ENCODE measurements at regions not wholly inside any gene's neighbourhood (a gene's known extent, or its start where the extent isn't known, plus 50 kb on each side); places are given as distances from the start of the nearest gene placed in this dataset.
A peak's percentile ranks its signal among the peaks of the same experiment; 100 is the strongest.

- no peak for DNase-seq
- no CpG with 5 or more reads among the region's 3 CpGs for WGBS (ENCODE audit: insufficient coverage)
These were observed 496.2 kb upstream of the NRXN1 start for GRCh38 chr2:51528156-51528555.

GRCh38 chr2:51526766-51527165 lies 494.8 kb upstream of the NRXN1 start:
- Histone ChIP-seq H3K9me3 (ENCODE audit: control extremely low read depth in 1 of 5, control insufficient read depth in 4 of 5, insufficient read depth in 2 of 5, low read depth in 1 of 5, low read length in 4 of 5) (no peaks in the 10 kb centered on the region), H3K27ac (ENCODE audit: insufficient read depth in 1 of 2, low read depth in 1 of 2, low read length in 2 of 2, poor library complexity in 1 of 2, severe bottlenecking in 2 of 2) (no peak overlapping the region), H3K27me3 (replicated peaks in 2 of 5; ENCODE audit: control insufficient read depth in 4 of 5, insufficient read depth in 5 of 5, low read length in 4 of 5) (no peaks in the 10 kb centered on the region), H3K4me1 (ENCODE audit: control extremely low read depth in 1 of 4, control insufficient read depth in 4 of 4, insufficient read depth in 4 of 4, low read length in 3 of 4) (no peaks in the 10 kb centered on the region), H3K36me3 (ENCODE audit: control insufficient read depth in 4 of 4, insufficient read depth in 4 of 4, low read length in 3 of 4) (no peaks in the 10 kb centered on the region), H3K4me3 (ENCODE audit: control insufficient read depth in 1 of 7, extremely low read depth in 1 of 7, insufficient read depth in 4 of 7, low read depth in 2 of 7, low read length in 6 of 7) (no peak overlapping the region)
- 100% methylated on average over 1 of the region's 2 CpGs for WGBS (ENCODE audit: insufficient coverage)
- DNase-seq, result no peak
- ChIA-PET CTCF (no interaction called here), POLR2A (no interaction called here)

More at GRCh38 chr2:51528156-51528555, 496.2 kb upstream of the NRXN1 start:
- ChIA-PET POLR2A (no interaction called here), CTCF (no interaction called here)
- H3K27me3 ChIP-seq (replicated peaks in 2 of 5; ENCODE audit: control insufficient read depth in 4 of 5, insufficient read depth in 5 of 5, low read length in 4 of 5), result no peaks in the 10 kb centered on the region
- no peaks in the 10 kb centered on the region for H3K4me1 ChIP-seq (ENCODE audit: control extremely low read depth in 1 of 4, control insufficient read depth in 4 of 4, insufficient read depth in 4 of 4, low read length in 3 of 4)
- no peaks in the 10 kb centered on the region for H3K9me3 ChIP-seq (ENCODE audit: control extremely low read depth in 1 of 5, control insufficient read depth in 4 of 5, insufficient read depth in 2 of 5, low read depth in 1 of 5, low read length in 4 of 5)
- H3K27ac ChIP-seq (ENCODE audit: insufficient read depth in 1 of 2, low read depth in 1 of 2, low read length in 2 of 2, poor library complexity in 1 of 2, severe bottlenecking in 2 of 2), result no peak overlapping the region
- H3K4me3 ChIP-seq (ENCODE audit: control insufficient read depth in 1 of 7, extremely low read depth in 1 of 7, insufficient read depth in 4 of 7, low read depth in 2 of 7, low read length in 6 of 7), result no peak overlapping the region
- H3K36me3 ChIP-seq (ENCODE audit: control insufficient read depth in 4 of 4, insufficient read depth in 4 of 4, low read length in 3 of 4), result no peaks in the 10 kb centered on the region

- Histone ChIP-seq H3K4me3 (ENCODE audit: control insufficient read depth in 1 of 7, extremely low read depth in 1 of 7, insufficient read depth in 4 of 7, low read depth in 2 of 7, low read length in 6 of 7) (no peak overlapping the region), H3K36me3 (ENCODE audit: control insufficient read depth in 4 of 4, insufficient read depth in 4 of 4, low read length in 3 of 4) (no peaks in the 10 kb centered on the region), H3K27me3 (replicated peaks in 2 of 5; ENCODE audit: control insufficient read depth in 4 of 5, insufficient read depth in 5 of 5, low read length in 4 of 5) (no peaks in the 10 kb centered on the region), H3K27ac (ENCODE audit: insufficient read depth in 1 of 2, low read depth in 1 of 2, low read length in 2 of 2, poor library complexity in 1 of 2, severe bottlenecking in 2 of 2) (no peak overlapping the region), H3K9me3 (ENCODE audit: control extremely low read depth in 1 of 5, control insufficient read depth in 4 of 5, insufficient read depth in 2 of 5, low read depth in 1 of 5, low read length in 4 of 5) (no peaks in the 10 kb centered on the region), H3K4me1 (ENCODE audit: control extremely low read depth in 1 of 4, control insufficient read depth in 4 of 4, insufficient read depth in 4 of 4, low read length in 3 of 4) (no peaks in the 10 kb centered on the region)
- no CpG with 5 or more reads among the region's 2 CpGs for WGBS (ENCODE audit: insufficient coverage)
- POLR2A ChIA-PET, result no interaction called here
- no peak for DNase-seq
- CTCF ChIA-PET, result interaction anchor here (1.2 kb wide), 1 partner anchor 572 kb away, joined by 3 read pairs; no protein-coding TSS in a partner anchor
These were observed 484.7 kb upstream of the NRXN1 start for GRCh38 chr2:51516667-51517066.

GRCh38 chr2:51511002-51511401 lies 479.1 kb upstream of the NRXN1 start:
- Histone ChIP-seq H3K9me3 (ENCODE audit: control extremely low read depth in 1 of 5, control insufficient read depth in 4 of 5, insufficient read depth in 2 of 5, low read depth in 1 of 5, low read length in 4 of 5) (no peaks in the 10 kb centered on the region), H3K27ac (ENCODE audit: insufficient read depth in 1 of 2, low read depth in 1 of 2, low read length in 2 of 2, poor library complexity in 1 of 2, severe bottlenecking in 2 of 2) (no peak overlapping the region), H3K36me3 (ENCODE audit: control insufficient read depth in 4 of 4, insufficient read depth in 4 of 4, low read length in 3 of 4) (no peaks in the 10 kb centered on the region), H3K27me3 (replicated peaks in 2 of 5; ENCODE audit: control insufficient read depth in 4 of 5, insufficient read depth in 5 of 5, low read length in 4 of 5) (no peaks in the 10 kb centered on the region), H3K4me3 (ENCODE audit: control insufficient read depth in 1 of 7, extremely low read depth in 1 of 7, insufficient read depth in 4 of 7, low read depth in 2 of 7, low read length in 6 of 7) (no peak overlapping the region), H3K4me1 (ENCODE audit: control extremely low read depth in 1 of 4, control insufficient read depth in 4 of 4, insufficient read depth in 4 of 4, low read length in 3 of 4) (no peaks in the 10 kb centered on the region)
- POLR2A ChIA-PET, result no interaction called here
- CTCF ChIA-PET, result no interaction called here
- WGBS (ENCODE audit: insufficient coverage), result 94% methylated on average over 4 of the region's 4 CpGs
- no peak for DNase-seq

- H3K36me3 ChIP-seq (ENCODE audit: control insufficient read depth in 4 of 4, insufficient read depth in 4 of 4, low read length in 3 of 4), result no peaks in the 10 kb centered on the region
- 3% methylated on average over 2 of the region's 3 CpGs for WGBS (ENCODE audit: insufficient coverage)
- H3K27ac ChIP-seq (ENCODE audit: insufficient read depth in 1 of 2, low read depth in 1 of 2, low read length in 2 of 2, poor library complexity in 1 of 2, severe bottlenecking in 2 of 2), result no peak overlapping the region
- H3K27me3 ChIP-seq (replicated peaks in 2 of 5; ENCODE audit: control insufficient read depth in 4 of 5, insufficient read depth in 5 of 5, low read length in 4 of 5), result no peaks in the 10 kb centered on the region
- DNase-seq, result no peak
- CTCF ChIA-PET, result no interaction called here
- H3K4me3 ChIP-seq (ENCODE audit: control insufficient read depth in 1 of 7, extremely low read depth in 1 of 7, insufficient read depth in 4 of 7, low read depth in 2 of 7, low read length in 6 of 7), result no peak overlapping the region
- POLR2A ChIA-PET, result no interaction called here
- H3K4me1 ChIP-seq (ENCODE audit: control extremely low read depth in 1 of 4, control insufficient read depth in 4 of 4, insufficient read depth in 4 of 4, low read length in 3 of 4), result no peaks in the 10 kb centered on the region
- peaks cover 0 to 2% (median 0%) of the 10 kb centered on the region in 5 experiments for H3K9me3 ChIP-seq (ENCODE audit: control extremely low read depth in 1 of 5, control insufficient read depth in 4 of 5, insufficient read depth in 2 of 5, low read depth in 1 of 5, low read length in 4 of 5)
These were observed 478.4 kb upstream of the NRXN1 start for GRCh38 chr2:51510303-51510702.

GRCh38 chr2:51505533-51505932 lies 473.6 kb upstream of the NRXN1 start:
- H3K27me3 ChIP-seq (replicated peaks in 2 of 5; ENCODE audit: control insufficient read depth in 4 of 5, insufficient read depth in 5 of 5, low read length in 4 of 5), result no peaks in the 10 kb centered on the region
- POLR2A ChIA-PET, result no interaction called here
- H3K4me3 ChIP-seq (ENCODE audit: control insufficient read depth in 1 of 7, extremely low read depth in 1 of 7, insufficient read depth in 4 of 7, low read depth in 2 of 7, low read length in 6 of 7), result no peak overlapping the region
- no peaks in the 10 kb centered on the region for H3K4me1 ChIP-seq (ENCODE audit: control extremely low read depth in 1 of 4, control insufficient read depth in 4 of 4, insufficient read depth in 4 of 4, low read length in 3 of 4)
- peaks cover 0 to 2% (median 0%) of the 10 kb centered on the region in 5 experiments for H3K9me3 ChIP-seq (ENCODE audit: control extremely low read depth in 1 of 5, control insufficient read depth in 4 of 5, insufficient read depth in 2 of 5, low read depth in 1 of 5, low read length in 4 of 5)
- H3K36me3 ChIP-seq (ENCODE audit: control insufficient read depth in 4 of 4, insufficient read depth in 4 of 4, low read length in 3 of 4), result no peaks in the 10 kb centered on the region
- CTCF ChIA-PET, result no interaction called here
- 93% methylated on average over 4 of the region's 4 CpGs for WGBS (ENCODE audit: insufficient coverage)
- H3K27ac ChIP-seq (ENCODE audit: insufficient read depth in 1 of 2, low read depth in 1 of 2, low read length in 2 of 2, poor library complexity in 1 of 2, severe bottlenecking in 2 of 2), result no peak overlapping the region
- DNase-seq, result peak in 1 of 3 donors; percentile 1

- no peak for DNase-seq
- 86% methylated on average over 3 of the region's 3 CpGs for WGBS (ENCODE audit: insufficient coverage)
- no peaks in the 10 kb centered on the region for H3K4me1 ChIP-seq (ENCODE audit: control extremely low read depth in 1 of 4, control insufficient read depth in 4 of 4, insufficient read depth in 4 of 4, low read length in 3 of 4)
- ChIA-PET POLR2A (interaction anchor here (0.6 kb wide), 1 partner anchor 1117 kb away, joined by 3 read pairs; no protein-coding TSS in a partner anchor), CTCF (no interaction called here)
- H3K27me3 ChIP-seq (replicated peaks in 2 of 5; ENCODE audit: control insufficient read depth in 4 of 5, insufficient read depth in 5 of 5, low read length in 4 of 5), result no peaks in the 10 kb centered on the region
- H3K9me3 ChIP-seq (ENCODE audit: control extremely low read depth in 1 of 5, control insufficient read depth in 4 of 5, insufficient read depth in 2 of 5, low read depth in 1 of 5, low read length in 4 of 5), result peaks cover 0 to 2% (median 0%) of the 10 kb centered on the region in 5 experiments
- no peaks in the 10 kb centered on the region for H3K36me3 ChIP-seq (ENCODE audit: control insufficient read depth in 4 of 4, insufficient read depth in 4 of 4, low read length in 3 of 4)
- no peak overlapping the region for H3K27ac ChIP-seq (ENCODE audit: insufficient read depth in 1 of 2, low read depth in 1 of 2, low read length in 2 of 2, poor library complexity in 1 of 2, severe bottlenecking in 2 of 2)
- H3K4me3 ChIP-seq (ENCODE audit: control insufficient read depth in 1 of 7, extremely low read depth in 1 of 7, insufficient read depth in 4 of 7, low read depth in 2 of 7, low read length in 6 of 7), result no peak overlapping the region
These were observed 458.8 kb upstream of the NRXN1 start for GRCh38 chr2:51490576-51491234.

Data from common myeloid progenitor, CD34-positive (primary cell).